ENCODE measurements at regions not wholly inside any gene's neighbourhood (a gene's known extent, or its start where the extent isn't known, plus 50 kb on each side); places are given as distances from the start of the nearest gene placed in this dataset.

GRCh38 chr6:100246206-100246605 is 218.5 kb downstream of the SIM1 start:
- Histone ChIP-seq H3K36me3 (ENCODE audit: insufficient read depth, low read length) (no peaks in the 10 kb centered on the region), H3K9ac (ENCODE audit: low read depth, low read length) (no peak overlapping the region), H3K27me3 (ENCODE audit: insufficient read depth, low read length) (no peaks in the 10 kb centered on the region), H3K27ac (ENCODE audit: low read depth, low read length) (no peak overlapping the region), H3K4me1 (ENCODE audit: insufficient read depth, low read length) (0 out of 2 replicates have a peak, but pooled peaks cover 3% of the 10 kb centered on the region), H3K9me3 (ENCODE audit: insufficient read depth, low read depth, low read length) (no peaks in the 10 kb centered on the region), H3K4me3 (ENCODE audit: low read length) (no peak overlapping the region)
- 92% methylated on average over 1 of the region's 1 CpG for WGBS

GRCh38 chr6:100240798-100241197 is 223.9 kb downstream of the SIM1 start:
- Histone ChIP-seq H3K27ac (ENCODE audit: low read depth, low read length) (no peak overlapping the region), H3K9ac (ENCODE audit: low read depth, low read length) (no peak overlapping the region), H3K27me3 (ENCODE audit: insufficient read depth, low read length) (no peaks in the 10 kb centered on the region), H3K4me1 (ENCODE audit: insufficient read depth, low read length) (peaks cover 6% of the 10 kb centered on the region; the same call in 1 of the 2 replicates), H3K4me3 (ENCODE audit: low read length) (no peak overlapping the region), H3K9me3 (ENCODE audit: insufficient read depth, low read depth, low read length) (no peaks in the 10 kb centered on the region), H3K36me3 (ENCODE audit: insufficient read depth, low read length) (no peaks in the 10 kb centered on the region)

- no peak overlapping the region for H3K9ac ChIP-seq (ENCODE audit: low read depth, low read length)
- 82% methylated on average over 2 of the region's 2 CpGs for WGBS
- no peaks in the 10 kb centered on the region for H3K9me3 ChIP-seq (ENCODE audit: insufficient read depth, low read depth, low read length)
- no peaks in the 10 kb centered on the region for H3K36me3 ChIP-seq (ENCODE audit: insufficient read depth, low read length)
- no peaks in the 10 kb centered on the region for H3K27me3 ChIP-seq (ENCODE audit: insufficient read depth, low read length)
- no peak overlapping the region for H3K27ac ChIP-seq (ENCODE audit: low read depth, low read length)
- no peak overlapping the region for H3K4me3 ChIP-seq (ENCODE audit: low read length)
- peaks cover 16% of the 10 kb centered on the region for H3K4me1 ChIP-seq (ENCODE audit: insufficient read depth, low read length)
Observed at GRCh38 chr6:100237821-100238220, 226.9 kb downstream of the SIM1 start.

- WGBS, result 99% methylated on average over 2 of the region's 2 CpGs
- no peak overlapping the region for H3K4me3 ChIP-seq (ENCODE audit: low read length)
- H3K27ac ChIP-seq (ENCODE audit: low read depth, low read length), result no peak overlapping the region
- no peaks in the 10 kb centered on the region for H3K36me3 ChIP-seq (ENCODE audit: insufficient read depth, low read length)
- no peak overlapping the region for H3K9ac ChIP-seq (ENCODE audit: low read depth, low read length)
- H3K9me3 ChIP-seq (ENCODE audit: insufficient read depth, low read depth, low read length), result no peaks in the 10 kb centered on the region
- no peaks in the 10 kb centered on the region for H3K27me3 ChIP-seq (ENCODE audit: insufficient read depth, low read length)
- peaks cover 20% of the 10 kb centered on the region for H3K4me1 ChIP-seq (ENCODE audit: insufficient read depth, low read length)
Observed at GRCh38 chr6:100236389-100236788, 228.3 kb downstream of the SIM1 start.

GRCh38 chr6:100235631-100236030 is 229.1 kb downstream of the SIM1 start:
- no peak overlapping the region for H3K4me3 ChIP-seq (ENCODE audit: low read length)
- no peaks in the 10 kb centered on the region for H3K27me3 ChIP-seq (ENCODE audit: insufficient read depth, low read length)
- peaks cover 20% of the 10 kb centered on the region for H3K4me1 ChIP-seq (ENCODE audit: insufficient read depth, low read length)
- no peaks in the 10 kb centered on the region for H3K9me3 ChIP-seq (ENCODE audit: insufficient read depth, low read depth, low read length)
- H3K36me3 ChIP-seq (ENCODE audit: insufficient read depth, low read length), result no peaks in the 10 kb centered on the region
- H3K9ac ChIP-seq (ENCODE audit: low read depth, low read length), result no peak overlapping the region
- H3K27ac ChIP-seq (ENCODE audit: low read depth, low read length), result no peak overlapping the region

- no peak overlapping the region for H3K27ac ChIP-seq (ENCODE audit: low read depth, low read length)
- no peak overlapping the region for H3K4me3 ChIP-seq (ENCODE audit: low read length)
- H3K9ac ChIP-seq (ENCODE audit: low read depth, low read length), result no peak overlapping the region
- peaks cover 30% of the 10 kb centered on the region for H3K4me1 ChIP-seq (ENCODE audit: insufficient read depth, low read length)
- no peaks in the 10 kb centered on the region for H3K9me3 ChIP-seq (ENCODE audit: insufficient read depth, low read depth, low read length)
- no peaks in the 10 kb centered on the region for H3K27me3 ChIP-seq (ENCODE audit: insufficient read depth, low read length)
- 93% methylated on average over 3 of the region's 3 CpGs for WGBS
- H3K36me3 ChIP-seq (ENCODE audit: insufficient read depth, low read length), result no peaks in the 10 kb centered on the region
Observed at GRCh38 chr6:100234625-100235024, 230.1 kb downstream of the SIM1 start.

GRCh38 chr6:100232781-100233573 is 231.7 kb downstream of the SIM1 start:
- H3K9ac ChIP-seq (ENCODE audit: low read depth, low read length), result no peak overlapping the region
- H3K4me1 ChIP-seq (ENCODE audit: insufficient read depth, low read length), result peaks cover 40% of the 10 kb centered on the region
- H3K9me3 ChIP-seq (ENCODE audit: insufficient read depth, low read depth, low read length), result no peaks in the 10 kb centered on the region
- H3K27me3 ChIP-seq (ENCODE audit: insufficient read depth, low read length), result peaks cover 7% of the 10 kb centered on the region; the same call in 1 of the 2 replicates
- 89% methylated on average over 5 of the region's 5 CpGs for WGBS
- no peak overlapping the region for H3K27ac ChIP-seq (ENCODE audit: low read depth, low read length)
- H3K36me3 ChIP-seq (ENCODE audit: insufficient read depth, low read length), result no peaks in the 10 kb centered on the region
- no peak overlapping the region for H3K4me3 ChIP-seq (ENCODE audit: low read length)

- WGBS, result 93% methylated on average over 1 of the region's 1 CpG
- H3K9ac ChIP-seq (ENCODE audit: low read depth, low read length), result no peak overlapping the region
Observed at GRCh38 chr6:100230953-100231316, 233.8 kb downstream of the SIM1 start.

GRCh38 chr6:100230115-100230952 is 234.4 kb downstream of the SIM1 start:
- H3K9ac ChIP-seq (ENCODE audit: low read depth, low read length), result no peak overlapping the region
- no peak overlapping the region for H3K4me3 ChIP-seq (ENCODE audit: low read length)
- WGBS, result 90% methylated on average over 6 of the region's 6 CpGs
- H3K27me3 ChIP-seq (ENCODE audit: insufficient read depth, low read length), result peaks cover 10% of the 10 kb centered on the region; the same call in 1 of the 2 replicates
- no peaks in the 10 kb centered on the region for H3K9me3 ChIP-seq (ENCODE audit: insufficient read depth, low read depth, low read length)
- H3K4me1 ChIP-seq (ENCODE audit: insufficient read depth, low read length), result peaks cover 32% of the 10 kb centered on the region
- no peaks in the 10 kb centered on the region for H3K36me3 ChIP-seq (ENCODE audit: insufficient read depth, low read length)
- no peak overlapping the region for H3K27ac ChIP-seq (ENCODE audit: low read depth, low read length)

More at GRCh38 chr6:100230953-100231316, 233.8 kb downstream of the SIM1 start:
- Histone ChIP-seq H3K27ac (ENCODE audit: low read depth, low read length) (no peak overlapping the region), H3K9me3 (ENCODE audit: insufficient read depth, low read depth, low read length) (no peaks in the 10 kb centered on the region), H3K4me3 (ENCODE audit: low read length) (no peak overlapping the region), H3K4me1 (ENCODE audit: insufficient read depth, low read length) (peaks cover 34% of the 10 kb centered on the region), H3K27me3 (ENCODE audit: insufficient read depth, low read length) (peaks cover 10% of the 10 kb centered on the region; the same call in 1 of the 2 replicates), H3K36me3 (ENCODE audit: insufficient read depth, low read length) (no peaks in the 10 kb centered on the region)

- 77% methylated on average over 5 of the region's 5 CpGs for WGBS
- H3K4me1 ChIP-seq (ENCODE audit: insufficient read depth, low read length), result peaks cover 24% of the 10 kb centered on the region; the same call in 1 of the 2 replicates
- peaks cover 10% of the 10 kb centered on the region; the same call in 1 of the 2 replicates for H3K27me3 ChIP-seq (ENCODE audit: insufficient read depth, low read length)
- no peak overlapping the region for H3K9ac ChIP-seq (ENCODE audit: low read depth, low read length)
- H3K4me3 ChIP-seq (ENCODE audit: low read length), result peak overlapping the region; percentile 57
- H3K9me3 ChIP-seq (ENCODE audit: insufficient read depth, low read depth, low read length), result no peaks in the 10 kb centered on the region
- H3K36me3 ChIP-seq (ENCODE audit: insufficient read depth, low read length), result no peaks in the 10 kb centered on the region
- H3K27ac ChIP-seq (ENCODE audit: low read depth, low read length), result peak overlapping the region; percentile 60; the same call in 1 of the 2 replicates
Observed at GRCh38 chr6:100229512-100229911, 235.2 kb downstream of the SIM1 start.

- Histone ChIP-seq H3K27me3 (ENCODE audit: insufficient read depth, low read length) (peaks cover 10% of the 10 kb centered on the region; the same call in 1 of the 2 replicates), H3K36me3 (ENCODE audit: insufficient read depth, low read length) (no peaks in the 10 kb centered on the region), H3K9ac (ENCODE audit: low read depth, low read length) (peak overlapping the region; percentile 54), H3K27ac (ENCODE audit: low read depth, low read length) (peak overlapping the region; percentile 60), H3K4me3 (ENCODE audit: low read length) (peak overlapping the region; percentile 57), H3K9me3 (ENCODE audit: insufficient read depth, low read depth, low read length) (no peaks in the 10 kb centered on the region), H3K4me1 (ENCODE audit: insufficient read depth, low read length) (peaks cover 24% of the 10 kb centered on the region; the same call in 1 of the 2 replicates)
- 1% methylated on average over 30 of the region's 30 CpGs for WGBS
Observed at GRCh38 chr6:100228834-100229441, 234.9 kb upstream of the MCHR2 start.
